B cell (primary cell): ENCODE measurements at regions not wholly inside any gene's neighbourhood (a gene's known extent, or its start where the extent isn't known, plus 50 kb on each side); places are given as distances from the start of the nearest gene placed in this dataset.

Source experiments
- ATAC-seq: fragments of 200-7000 bp; cut with Tn5 transposase; one replicate; pipeline ENCODE4 v1.10.0; 2021; ENCODE audit warnings: low read depth, mild to moderate bottlenecking, moderate number of reproducible peaks, moderate library complexity
- CTCF ChIA-PET: fragments of 350-600 bp; sonication (Branson Sonifier 250); formaldehyde crosslinking; loops from one replicate; lab custom pipeline; 2021; ENCODE audit warnings: antibody characterized with exemption, inconsistent platforms; lab: Charles Lee
- POLR2A ChIA-PET: fragments of 350-600 bp; sonication (Branson Sonifier 250); formaldehyde crosslinking; loops from one replicate; lab custom pipeline; 2021; ENCODE audit warnings: antibody characterized with exemption; lab: Charles Lee
- DNase-seq: peaks from one replicate; pipeline ENCODE4 v3.0.0; 2013
- H2AFZ ChIP-seq: 2 replicates; pipeline ENCODE4 v1.6.1; 2012; ENCODE audit warnings: mild to moderate bottlenecking, low read depth, low read length; ENCODE audit not compliant: insufficient read depth, poor library complexity, severe bottlenecking
- H3K27ac ChIP-seq, 2 donors: 1 replicate in 1 of 2; 2 replicates in 1 of 2; pipeline ENCODE4 v1.5.1; 2012 to 2013; ENCODE audit warnings: low read length in 2 of 2, mild to moderate bottlenecking in 2 of 2, moderate library complexity in 1 of 2
- H3K27me3 ChIP-seq, 4 experiments: fragments of 200-600 bp in 1 of 4; sonication (generic) in 1 of 4; replicated peaks in 1 of 4; 1 replicate in 2 of 4; 2 replicates in 2 of 4; pipeline versions ENCODE4 v1.6.1 to v1.7.0; 2013 to 2016; ENCODE audit warnings: low read length in 3 of 4, mild to moderate bottlenecking in 2 of 4, mixed read lengths in 1 of 4, moderate library complexity in 1 of 4; ENCODE audit not compliant: insufficient read depth in 4 of 4, control insufficient read depth in 3 of 4; ENCODE audit errors: control extremely low read depth in 1 of 4
- H3K36me3 ChIP-seq, 2 experiments: replicated peaks in 1 of 2; 1 replicate in 1 of 2; 2 replicates in 1 of 2; pipeline versions ENCODE4 v1.6.1 to v1.7.1; 2013; ENCODE audit warnings: low read length in 1 of 2; ENCODE audit not compliant: insufficient read depth in 2 of 2, control insufficient read depth in 1 of 2; ENCODE audit errors: control extremely low read depth in 1 of 2, extremely low read depth in 1 of 2
- H3K4me1 ChIP-seq, 2 donors: fragments of 200-600 bp in 1 of 2; sonication (generic) in 1 of 2; 1 replicate in 1 of 2; 2 replicates in 1 of 2; pipeline versions ENCODE4 v1.5.1 to v1.6.1; 2013 to 2017; ENCODE audit warnings: low read length in 2 of 2; ENCODE audit not compliant: control insufficient read depth in 2 of 2, insufficient read depth in 2 of 2
- H3K4me2 ChIP-seq: replicated peaks from 2 replicates; pipeline ENCODE3; 2012; ENCODE audit warnings: mild to moderate bottlenecking, low read depth, low read length; ENCODE audit not compliant: poor library complexity, severe bottlenecking
- H3K4me3 ChIP-seq, 5 experiments: fragments of 200-600 bp in 1 of 5; sonication (generic) in 1 of 5; 1 replicate in 3 of 5; 2 replicates in 2 of 5; pipeline versions ENCODE4 v1.5.1 to v1.7.0; 2011 to 2016; ENCODE audit warnings: low read length in 4 of 5, mild to moderate bottlenecking in 4 of 5, low read depth in 2 of 5, control low read depth in 1 of 5, moderate library complexity in 1 of 5; ENCODE audit not compliant: insufficient read depth in 1 of 5; ENCODE audit errors: control extremely low read depth in 1 of 5, extremely low read depth in 1 of 5
- H3K79me2 ChIP-seq: fragments of 200-600 bp; sonication (generic); one replicate; pipeline ENCODE4 v1.6.0; 2016; ENCODE audit warnings: low read length; ENCODE audit not compliant: control insufficient read depth, insufficient read depth
- H3K9ac ChIP-seq: fragments of 200-600 bp; sonication (generic); 2 replicates; pipeline ENCODE4 v1.6.1; 2017; ENCODE audit warnings: mild to moderate bottlenecking, low read length, moderate library complexity
- H3K9me3 ChIP-seq, 3 donors: one replicate each; pipeline versions ENCODE4 v1.6.1 to v1.7.1; 2013; ENCODE audit warnings: low read length in 2 of 3; ENCODE audit not compliant: control insufficient read depth in 2 of 3, insufficient read depth in 1 of 3; ENCODE audit errors: control extremely low read depth in 1 of 3
- H4K20me1 ChIP-seq: 2 replicates; pipeline ENCODE4 v1.6.0; 2012; ENCODE audit warnings: mild to moderate bottlenecking, low read length; ENCODE audit not compliant: insufficient read depth, control insufficient read depth, poor library complexity, severe bottlenecking
- H3K27ac Mint-ChIP-seq: one replicate; pipeline ENCODE4 v1.8.0; 2021; ENCODE audit warnings: mixed read lengths
- H3K27me3 Mint-ChIP-seq: one replicate; pipeline ENCODE4 v1.8.0; 2021; ENCODE audit warnings: mixed read lengths
- H3K4me1 Mint-ChIP-seq: one replicate; pipeline ENCODE4 v1.8.0; 2021; ENCODE audit warnings: mixed read lengths
- H3K4me3 Mint-ChIP-seq: one replicate; pipeline ENCODE4 v1.8.0; 2021; ENCODE audit warnings: mixed read lengths
- H3K9me3 Mint-ChIP-seq: one replicate; pipeline ENCODE4 v1.8.0; 2022; ENCODE audit warnings: mixed read lengths; ENCODE audit not compliant: insufficient read depth
- CTCF ChIP-seq: fragments of 200-600 bp; IDR thresholded peaks from one replicate; pipeline ENCODE4 v1.8.0; 2022; ENCODE audit warnings: antibody characterized with exemption, mild to moderate bottlenecking
- EZH2 ChIP-seq: IDR thresholded peaks from 2 replicates; pipeline ENCODE4 v1.6.1; 2012; ENCODE audit warnings: borderline replicate concordance, low read depth, mild to moderate bottlenecking, moderate library complexity, low read length; ENCODE audit not compliant: insufficient read depth, poor library complexity, severe bottlenecking
- WGBS: methylation state at CpG from one replicate; pipeline ENCODE4 v1.1.5; 2013; ENCODE audit warnings: missing lambda C conversion rate; ENCODE audit not compliant: insufficient coverage; 5-methylcytosine and 5-hydroxymethylcytosine counted together
- intact Hi-C: fragments of 100-400 bp; cut with micrococcal nuclease; formaldehyde crosslinking; loops from one replicate; pipeline ENCODE4 v1.10.0; 2022

- intact Hi-C loops: no loop called here
- TF ChIP-seq CTCF (no peak), EZH2 (no peak)
- Histone ChIP-seq H3K9me3 (peaks cover 0 to 11% (median 0%) of the 10 kb centered on the region in 3 donors), H3K27me3 (no peaks in the 10 kb centered on the region), H3K4me2 (no peak overlapping the region), H3K79me2 (no peaks in the 10 kb centered on the region), H4K20me1 (no peaks in the 10 kb centered on the region), H3K4me1 (no peaks in the 10 kb centered on the region), H3K4me3 (no peak overlapping the region), H3K9ac (no peak overlapping the region), H3K27ac (no peak overlapping the region), H2AFZ (no peak overlapping the region), H3K36me3 (no peaks in the 10 kb centered on the region)
- CTCF ChIA-PET: no interaction called here
- 78% methylated on average over 4 of the region's 4 CpGs for WGBS
- no peaks in the 10 kb centered on the region for H3K4me1 Mint-ChIP-seq
- H3K9me3 Mint-ChIP-seq: peaks cover 7% of the 10 kb centered on the region
- H3K27me3 Mint-ChIP-seq: peaks cover 8% of the 10 kb centered on the region
- no peak overlapping the region for H3K4me3 Mint-ChIP-seq
- ATAC-seq (no peak), DNase-seq (no peak)
- POLR2A ChIA-PET: no interaction called here
- no peak overlapping the region for H3K27ac Mint-ChIP-seq
These were observed 194.2 kb downstream of the NSG2 start for GRCh38 chr5:174239718-174240117.

GRCh38 chr5:174242573-174242972, 197.1 kb downstream of the NSG2 start:
- H3K4me3 Mint-ChIP-seq: no peak overlapping the region
- Histone ChIP-seq H3K27me3 (no peaks in the 10 kb centered on the region), H2AFZ (no peak overlapping the region), H3K79me2 (no peaks in the 10 kb centered on the region), H3K27ac (no peak overlapping the region), H3K9ac (no peak overlapping the region), H4K20me1 (no peaks in the 10 kb centered on the region), H3K4me2 (no peak overlapping the region), H3K9me3 (peaks cover 0 to 10% (median 0%) of the 10 kb centered on the region in 3 donors), H3K36me3 (no peaks in the 10 kb centered on the region), H3K4me1 (no peaks in the 10 kb centered on the region), H3K4me3 (no peak overlapping the region)
- H3K27ac Mint-ChIP-seq: no peak overlapping the region
- ATAC-seq: no peak
- intact Hi-C loops: no loop called here
- 100% methylated on average over 1 of the region's 3 CpGs for WGBS
- no peak for DNase-seq
- CTCF ChIA-PET: no interaction called here
- no peak for TF ChIP-seq EZH2
- peaks cover 8% of the 10 kb centered on the region for H3K27me3 Mint-ChIP-seq
- no peaks in the 10 kb centered on the region for H3K4me1 Mint-ChIP-seq
- peaks cover 7% of the 10 kb centered on the region for H3K9me3 Mint-ChIP-seq
- POLR2A ChIA-PET: no interaction called here
